Right lung (tissue), 2 donors: ENCODE measurements at regions not wholly inside any gene's neighbourhood (a gene's known extent, or its start where the extent isn't known, plus 50 kb on each side); places are given as distances from the start of the nearest gene placed in this dataset.
"Not testable (repeated sequence)": the region's sequence is repeated elsewhere in the genome, so short reads cannot be mapped to it uniquely, and the experiment has no call there.

Experiments
- DNase-seq, 2 donors: peaks; one replicate each; pipeline ENCODE4 v3.0.0-alpha.2; 2013

- DNase-seq, result no peak
Measured at GRCh38 chr5:145574889-145575573, 260.1 kb downstream of the PRELID2 start.

DNA sequence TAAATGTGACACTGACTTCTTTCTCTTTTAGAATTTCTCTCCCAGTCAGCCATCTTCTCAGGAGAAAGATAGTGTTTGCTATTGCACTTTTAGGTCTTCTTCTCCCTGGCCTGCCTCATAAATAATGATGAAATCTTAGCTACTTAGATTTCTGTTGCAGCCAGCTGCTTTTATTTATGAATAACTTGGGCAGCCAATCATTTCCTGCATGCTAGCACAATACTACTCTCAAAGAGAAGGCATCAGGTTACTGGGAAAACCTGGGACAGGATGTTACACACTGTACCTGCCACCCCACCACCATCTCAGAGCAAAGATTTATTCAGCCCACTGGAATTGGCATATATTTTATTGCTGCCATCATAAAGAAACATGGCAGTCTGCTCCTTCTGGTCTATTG lies 266.6 kb downstream of the PRELID2 start:
- no peak for DNase-seq

DNA sequence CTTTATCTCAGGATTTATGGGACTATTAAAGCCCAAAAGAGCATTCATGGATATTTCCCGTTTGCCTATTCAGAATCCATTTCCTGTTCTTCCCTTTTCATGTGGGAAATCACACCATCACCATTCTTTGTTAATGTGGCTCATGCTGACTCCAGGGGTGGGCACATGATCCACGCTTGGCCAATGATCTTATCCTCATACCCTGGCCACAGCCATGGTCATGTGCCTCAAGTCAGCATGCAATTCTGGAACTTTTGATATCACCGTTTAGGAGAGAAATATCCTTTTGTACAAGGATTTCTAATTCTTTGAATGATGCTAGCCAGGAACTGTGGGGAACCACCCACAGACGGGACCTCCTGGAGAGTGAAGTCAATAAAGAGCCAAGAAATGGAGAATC lies 272.2 kb downstream of the PRELID2 start:
- no peak for DNase-seq

DNA sequence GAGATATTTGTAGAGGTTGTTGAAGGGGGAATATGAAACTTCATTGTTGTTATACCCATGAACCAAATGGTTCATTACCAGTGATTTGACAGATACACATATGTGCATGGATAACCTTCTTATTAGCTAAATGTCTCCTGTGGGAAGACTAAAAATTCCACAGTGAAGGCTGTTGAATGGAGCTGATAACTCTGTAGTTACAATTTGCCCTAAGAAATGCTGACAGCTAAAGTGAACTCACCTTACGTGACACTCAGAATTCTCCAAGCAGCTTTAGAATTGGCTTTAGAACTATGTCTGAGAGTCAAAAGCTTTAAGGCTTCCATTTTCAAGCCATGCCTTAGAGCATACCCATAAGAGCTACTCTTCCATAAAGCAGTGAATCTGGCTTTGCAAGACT lies 276.9 kb downstream of the PRELID2 start:
- DNase-seq, result no peak

DNA sequence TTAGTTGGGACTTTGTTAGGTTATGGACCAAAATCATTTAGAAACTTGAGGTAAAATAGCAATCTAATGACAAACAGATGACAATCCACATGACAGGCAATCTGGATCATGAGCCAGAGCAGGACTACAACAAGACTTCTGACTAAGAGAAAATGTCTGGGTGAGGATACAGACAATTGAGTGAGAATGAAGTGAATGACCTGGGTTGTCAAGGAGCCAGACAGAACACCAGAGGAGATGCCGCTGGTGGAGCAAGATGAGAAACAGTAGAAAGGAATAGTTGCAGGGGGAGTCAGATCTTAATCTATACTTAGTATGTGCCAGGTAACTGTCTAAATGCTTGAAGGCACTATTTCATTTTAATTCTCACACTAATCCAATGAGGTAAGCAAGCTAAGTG lies 277.8 kb downstream of the PRELID2 start:
- no peak for DNase-seq

DNA sequence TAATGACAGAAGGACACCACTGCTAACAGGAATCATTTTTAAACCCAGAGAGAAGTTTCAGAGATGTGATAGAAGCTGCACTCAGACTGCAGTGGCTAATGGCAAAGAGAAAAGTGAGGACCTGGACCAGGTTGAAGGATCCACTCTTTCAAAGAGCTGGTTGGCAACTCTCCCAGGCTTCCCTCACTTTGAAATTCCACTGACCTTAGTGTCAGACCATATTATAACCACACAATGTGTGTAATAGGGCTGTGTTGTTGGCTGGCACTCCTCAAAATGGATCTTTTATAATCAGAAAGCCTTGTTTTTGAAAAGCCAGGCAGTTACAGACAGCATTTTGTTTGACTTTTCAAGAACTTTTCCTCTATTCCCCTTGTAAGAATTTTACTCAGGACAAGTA lies 280.7 kb downstream of the PRELID2 start:
- DNase-seq, result no peak

DNA sequence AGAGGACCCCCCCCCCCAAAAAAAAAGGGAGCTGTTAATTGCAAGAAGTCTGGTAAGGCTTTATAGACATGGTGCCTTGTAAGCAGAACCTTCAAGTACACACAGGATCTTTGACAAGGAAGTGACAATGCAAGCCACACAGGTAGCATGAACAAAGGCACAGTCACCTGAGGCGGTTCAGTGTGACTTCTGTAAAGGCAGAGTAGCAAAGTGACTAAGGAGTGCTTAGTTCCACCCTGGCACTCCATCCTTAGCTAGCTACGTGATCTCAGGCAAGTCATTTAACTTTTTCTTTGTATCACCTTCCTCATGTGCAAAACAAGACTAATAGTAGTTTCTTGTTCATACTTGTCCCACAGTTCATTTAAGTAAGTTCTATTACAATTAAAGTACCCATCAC lies 282.0 kb downstream of the PRELID2 start:
- no peak for DNase-seq

DNA sequence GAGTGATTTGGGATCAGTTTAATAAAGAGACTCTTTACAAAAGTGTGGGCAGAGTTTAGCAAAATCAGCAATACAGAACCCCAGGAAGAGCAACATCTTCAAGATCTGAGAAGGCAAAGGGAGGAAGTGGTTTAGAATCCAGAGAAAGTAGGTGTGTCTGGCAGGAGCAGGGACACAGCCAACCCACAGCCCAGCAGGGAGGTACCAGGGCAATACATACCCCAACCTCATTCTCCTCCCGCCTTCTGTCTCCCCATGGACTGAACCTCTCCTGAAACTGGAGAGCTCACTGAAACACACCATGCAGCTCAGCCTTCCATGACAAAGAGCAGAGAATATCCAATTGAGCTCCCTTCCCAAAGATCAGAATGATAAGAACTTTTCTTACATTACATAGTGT lies 283.4 kb downstream of the PRELID2 start:
- no peak for DNase-seq

GRCh38 chr5:145548097-145548496 lies 287.0 kb downstream of the PRELID2 start:
- no peak for DNase-seq

DNA sequence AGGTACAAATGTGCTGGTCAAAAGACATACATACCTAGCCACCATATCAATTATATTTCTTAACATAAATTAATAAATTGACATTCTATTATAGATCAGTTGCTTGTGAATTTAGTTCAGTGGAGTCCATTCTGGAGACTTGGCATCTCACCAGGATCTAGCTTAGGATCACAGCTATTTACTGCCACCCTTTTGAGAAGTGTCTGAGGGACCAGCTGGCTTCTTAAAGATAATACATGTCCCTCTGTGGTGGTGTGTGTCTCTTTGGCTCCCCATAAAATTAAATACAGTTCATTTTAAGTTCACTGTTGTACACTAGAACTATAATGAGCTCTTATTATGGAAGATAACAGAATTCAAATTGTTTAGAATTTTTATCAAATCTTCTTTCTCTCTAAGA lies 290.7 kb downstream of the PRELID2 start:
- peak; percentile 14 to 15 for DNase-seq

DNA sequence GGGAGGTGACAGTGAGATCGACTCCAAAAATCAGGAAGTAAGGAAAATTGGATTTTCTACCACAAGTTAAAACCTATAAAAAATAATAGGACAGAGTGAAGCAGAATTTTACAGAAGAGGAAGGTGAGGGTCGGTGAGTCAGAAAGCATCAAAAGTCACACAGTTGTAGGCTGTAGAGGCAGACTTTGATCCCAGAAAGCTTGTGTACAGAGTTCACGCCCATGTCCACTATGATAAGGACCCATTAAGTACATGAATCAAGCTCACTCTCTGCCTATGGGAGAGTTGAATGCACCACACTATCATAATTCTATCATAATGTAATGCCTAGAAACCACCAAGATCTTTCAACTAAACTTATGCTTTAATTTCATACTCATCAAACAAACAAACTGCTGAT lies 291.2 kb downstream of the PRELID2 start:
- DNase-seq, result no peak

DNA sequence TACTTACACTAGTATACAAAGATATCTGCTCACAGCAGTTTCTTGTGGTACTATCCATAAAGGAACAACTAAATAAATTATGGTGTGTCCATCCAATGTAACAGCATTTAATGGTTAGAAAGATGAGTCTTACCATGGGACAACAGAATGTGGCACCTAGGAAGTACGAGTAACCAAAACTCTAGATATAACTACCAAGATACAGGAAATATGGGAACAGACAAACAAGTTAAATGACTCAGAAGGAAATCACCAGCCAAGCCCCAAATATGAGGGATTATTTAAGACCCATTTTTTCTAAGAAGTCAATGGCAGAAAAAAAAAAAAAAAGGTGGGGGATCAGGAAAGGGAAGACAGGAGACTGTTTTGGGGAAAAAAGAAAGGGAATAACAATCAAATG lies 294.8 kb downstream of the PRELID2 start:
- DNase-seq, result no peak

DNA sequence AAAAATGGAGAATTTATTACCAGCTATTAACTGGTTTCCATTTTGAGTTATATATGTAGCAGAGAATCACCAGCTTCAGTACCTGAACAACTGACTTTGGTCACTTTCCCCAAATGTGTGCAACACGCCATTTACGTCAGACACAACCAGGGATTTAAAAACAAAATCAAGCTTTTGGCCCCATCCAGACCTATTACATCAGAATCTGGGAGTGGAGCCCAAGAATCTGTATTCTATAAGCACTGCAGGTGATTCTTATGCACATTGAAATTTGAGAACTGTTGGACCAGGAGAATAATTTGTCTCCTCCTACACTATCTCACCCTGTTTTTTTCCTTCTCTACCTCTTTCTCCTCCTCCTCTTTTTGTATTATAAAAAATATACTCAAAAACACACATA lies 295.9 kb downstream of the PRELID2 start:
- no peak for DNase-seq

GRCh38 chr5:145536133-145536532 lies 299.0 kb downstream of the PRELID2 start:
- peak; percentile 17 to 52 for DNase-seq

- DNase-seq, result no peak
Measured at GRCh38 chr5:145531038-145531734, 304.0 kb downstream of the PRELID2 start.

DNA sequence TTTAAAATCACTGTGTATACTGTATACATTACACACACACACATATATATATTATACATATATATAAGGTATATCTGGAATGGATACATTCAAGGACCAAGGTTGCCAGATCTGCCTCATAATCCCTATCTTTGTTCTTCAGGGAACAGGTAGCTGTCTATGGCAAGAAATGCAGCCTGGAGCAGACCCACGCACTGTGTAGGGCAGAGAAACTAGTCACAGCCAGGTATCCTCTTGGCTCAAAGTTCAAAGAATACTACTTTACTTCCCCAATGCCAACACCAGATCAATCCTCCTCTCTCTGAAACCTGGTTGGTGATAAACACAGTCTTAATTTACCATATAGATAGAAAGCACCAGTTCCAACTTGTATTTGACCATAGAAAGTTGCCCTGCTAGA lies 313.6 kb downstream of the PRELID2 start:
- no peak for DNase-seq

GRCh38 chr5:145521066-145521465 lies 314.1 kb downstream of the PRELID2 start:
- DNase-seq, result no peak

GRCh38 chr5:145520335-145520734 lies 314.8 kb downstream of the PRELID2 start:
- DNase-seq, result no peak

DNA sequence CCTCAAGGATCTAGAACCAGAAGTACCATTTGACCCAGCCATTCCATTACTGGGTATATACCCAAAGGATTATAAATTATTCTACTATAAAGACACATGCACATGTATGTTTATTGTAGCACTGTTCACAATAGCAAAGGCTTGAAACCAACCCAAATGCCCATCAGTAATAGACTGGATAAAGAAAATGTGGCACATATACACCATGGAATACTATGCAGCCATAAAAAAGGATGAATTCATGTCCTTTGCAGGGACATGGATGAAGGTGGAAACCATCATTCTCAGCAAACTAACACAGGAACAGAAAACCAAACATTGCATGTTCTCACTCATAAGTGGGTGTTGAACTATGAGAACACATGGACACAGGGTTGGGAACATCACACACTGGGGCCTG lies 317.6 kb downstream of the PRELID2 start:
- DNase-seq, result not testable (repeated sequence)

DNA sequence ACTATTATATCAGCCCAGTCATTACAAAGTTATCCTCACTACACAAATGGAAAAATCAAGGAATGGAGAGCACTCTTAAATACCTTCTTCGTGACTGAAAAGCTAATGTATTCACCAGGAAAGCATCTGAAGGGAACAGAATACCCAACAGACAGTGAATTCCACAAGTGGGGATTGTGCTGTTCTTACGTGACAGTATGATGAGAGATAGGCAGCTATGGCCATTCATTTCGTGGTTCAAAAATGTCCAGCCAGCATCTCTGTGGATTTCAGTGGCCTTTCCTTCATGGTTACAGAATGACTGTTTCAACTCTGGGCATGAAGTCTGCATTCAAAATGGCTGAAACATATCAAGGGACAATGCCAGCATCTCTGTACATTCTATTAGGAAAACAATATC lies 323.8 kb downstream of the PRELID2 start:
- DNase-seq, result no peak

DNA sequence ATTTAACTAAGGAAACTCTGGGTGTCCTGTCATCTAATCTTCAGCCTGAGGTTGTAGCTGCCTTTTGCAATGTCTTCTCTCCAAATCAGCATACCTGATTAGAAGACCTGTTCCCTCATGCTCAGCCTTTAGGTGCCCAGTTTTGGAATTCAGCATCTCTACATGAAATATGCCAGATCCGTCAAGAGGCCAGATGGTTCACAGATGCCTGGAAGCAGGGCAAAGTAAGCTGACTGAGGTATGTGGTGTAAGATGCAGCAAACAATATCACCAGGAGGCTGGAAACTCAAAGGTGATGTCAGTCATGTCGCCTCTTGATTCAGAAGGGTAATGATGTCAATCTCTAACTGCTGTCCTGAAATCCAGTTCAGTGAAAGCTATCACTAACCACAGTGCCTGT lies 324.4 kb downstream of the PRELID2 start:
- DNase-seq, result no peak

GRCh38 chr5:145510324-145510723 lies 324.8 kb downstream of the PRELID2 start:
- peak; percentile 78 to 80 for DNase-seq

- no peak for DNase-seq
Measured at GRCh38 chr5:145509336-145510136, 325.6 kb downstream of the PRELID2 start.
